ENCODE measurements at regions not wholly inside any gene's neighbourhood (a gene's known extent, or its start where the extent isn't known, plus 50 kb on each side); places are given as distances from the start of the nearest gene placed in this dataset.

DNA sequence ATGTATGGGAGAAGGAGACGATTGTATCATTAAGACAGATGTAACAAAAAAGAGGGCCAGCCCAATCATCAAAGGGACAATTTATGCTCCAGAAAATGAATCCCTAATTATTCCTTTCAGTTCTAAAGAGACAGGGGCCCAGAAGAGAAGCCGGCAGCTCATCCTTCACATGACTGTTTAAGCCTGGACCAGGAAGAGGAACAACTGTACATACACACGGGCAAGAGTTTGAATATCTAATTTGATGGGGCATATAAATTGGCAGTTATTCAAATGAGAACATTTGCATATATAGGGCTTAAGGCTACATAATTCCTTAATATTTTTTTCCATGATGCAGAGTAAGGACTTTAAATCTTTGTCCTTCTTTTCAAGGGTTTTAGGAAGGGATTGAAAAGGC, 232.3 kb downstream of the TLE3 start:
- ChIA-PET POLR2A (ENCODE audit: unreplicated experiment) (no interaction called here), CTCF (no interaction called here)
- no peak overlapping the region for H3K9ac ChIP-seq (ENCODE audit: low read depth, low read length)
- H4K20me1 ChIP-seq (ENCODE audit: insufficient read depth, low read length) = no peaks in the 10 kb centered on the region
- H4K8ac ChIP-seq (ENCODE audit: low read depth in 2 of 2, low read length in 2 of 2) = no peak overlapping the region
- H3K79me1 ChIP-seq (ENCODE audit: low read depth in 1 of 2, low read length in 2 of 2) = no peaks in the 10 kb centered on the region
- H3K9me1 ChIP-seq (ENCODE audit: insufficient read depth, low read length) = peaks cover 10% of the 10 kb centered on the region
- H3K4me1 ChIP-seq (ENCODE audit: control insufficient read depth, insufficient read depth, low read length) = peaks cover 18% of the 10 kb centered on the region
- no peak overlapping the region for H3K18ac ChIP-seq (ENCODE audit: low read depth, low read length)
- H3K56ac ChIP-seq (ENCODE audit: extremely low read depth, insufficient read depth, low read length) = no peak overlapping the region
- no peak overlapping the region for H2AFZ ChIP-seq (replicated peaks; ENCODE audit: low read length, poor library complexity)
- DNase-seq (no peak), ATAC-seq (ENCODE audit: low read depth) (no peak)
- in situ Hi-C loops (cut with MboI; ENCODE audit: low sequenced_read_pairs) (no loop called here), intact Hi-C loops (cut with micrococcal nuclease) (no loop called here), dilution Hi-C loops (cut with HindIII; ENCODE audit: low sequenced_read_pairs, unreplicated experiment) (no loop called here)
- no CpG with 5 or more reads among the region's 3 CpGs for WGBS, 2 experiments (ENCODE audit: extremely low coverage in 2 of 2, insufficient read length in 1 of 2)
- H3K4me2 ChIP-seq (ENCODE audit: low read depth, low read length) = no peak overlapping the region
- no peak overlapping the region for H2BK5ac ChIP-seq (ENCODE audit: low read depth, low read length, poor library complexity, severe bottlenecking)
- H3K14ac ChIP-seq (replicated peaks; ENCODE audit: low read depth, low read length) = no peak overlapping the region
- no peak overlapping the region for H2BK120ac ChIP-seq (ENCODE audit: low read depth, low read length)
- H3K9me3 ChIP-seq (ENCODE audit: control insufficient read depth, insufficient read depth, low read length) = no peaks in the 10 kb centered on the region
- no peak overlapping the region for H4K5ac ChIP-seq (ENCODE audit: low read depth, low read length)
- TF ChIP-seq NFE2L2 (IDR thresholded peaks at IDR 0.05; ENCODE audit: low read depth, low read length) = no peak
- no peak for TF ChIP-seq MAZ (IDR thresholded peaks at IDR 0.05; ENCODE audit: borderline replicate concordance, low read depth, low read length)
- no peak for TF ChIP-seq RAD21 (IDR thresholded peaks at IDR 0.05; ENCODE audit: low read length)
- TF ChIP-seq ELK1 (IDR thresholded peaks at IDR 0.05; ENCODE audit: borderline replicate concordance, low read depth, low read length) = no peak
- TF ChIP-seq FOS (IDR thresholded peaks at IDR 0.05; ENCODE audit: low read depth, low read length) = no peak
- no peak for TF ChIP-seq MAFK (IDR thresholded peaks at IDR 0.05; ENCODE audit: low read depth, low read length)
- no peak for TF ChIP-seq SMC3 (IDR thresholded peaks at IDR 0.05; ENCODE audit: low read depth, low read length)
- TF ChIP-seq MXI1 (IDR thresholded peaks at IDR 0.05; ENCODE audit: borderline replicate concordance, low read depth, low read length) = no peak
- no peak for TF ChIP-seq RFX5 (IDR thresholded peaks at IDR 0.05; ENCODE audit: low read depth, low read length)
- no peak for TF ChIP-seq USF2 (IDR thresholded peaks at IDR 0.05; ENCODE audit: low read depth, low read length)
- no peak for TF ChIP-seq CTCF (conservative IDR thresholded peaks at IDR 0.05; ENCODE audit: low read depth, low read length)
- no peak overlapping the region for H4K91ac ChIP-seq (ENCODE audit: insufficient read depth, low read depth, low read length)
- H3K36me3 ChIP-seq (ENCODE audit: control insufficient read depth, insufficient read depth, low read length) = no peaks in the 10 kb centered on the region
- no peak overlapping the region for H3K4me3 ChIP-seq (ENCODE audit: insufficient read depth, low read depth, low read length)
- H2AK5ac ChIP-seq (ENCODE audit: low read depth, low read length) = no peak overlapping the region
- no peak overlapping the region for H3K23ac ChIP-seq (ENCODE audit: low read depth, low read length)
- peaks cover 4% of the 10 kb centered on the region for H3K27me3 ChIP-seq (ENCODE audit: control insufficient read depth, insufficient read depth, low read length)
- H3K27ac ChIP-seq (ENCODE audit: insufficient read depth, low read length) = no peak overlapping the region
- H2BK15ac ChIP-seq (ENCODE audit: low read depth, low read length) = no peak overlapping the region
- no peak overlapping the region for H2BK20ac ChIP-seq (ENCODE audit: low read depth, low read length)
- H3K4ac ChIP-seq (ENCODE audit: low read depth, low read length) = no peak overlapping the region
- no peak overlapping the region for H2AK9ac ChIP-seq (replicated peaks; ENCODE audit: low read depth, low read length, poor library complexity)
- no TSS peak for BruUV-seq (replicated peaks)
